Nephron progenitor cell (in vitro differentiated cells): ENCODE measurements at regions not wholly inside any gene's neighbourhood (a gene's known extent, or its start where the extent isn't known, plus 50 kb on each side); places are given as distances from the start of the nearest gene placed in this dataset.

Experiments used
- DNase-seq: peaks from one replicate; pipeline ENCODE4 v3.0.0; 2021
- H3K27ac Mint-ChIP-seq: 2 replicates; pipeline ENCODE4 v1.8.0; 2021; ENCODE audit warnings: mild to moderate bottlenecking, moderate library complexity, mixed read lengths
- H3K27me3 Mint-ChIP-seq: 2 replicates; pipeline ENCODE4 v1.8.0; 2021; ENCODE audit warnings: mild to moderate bottlenecking, low read depth, mixed read lengths; ENCODE audit not compliant: poor library complexity
- H3K36me3 Mint-ChIP-seq: 2 replicates; pipeline ENCODE4 v1.8.0; 2021; ENCODE audit warnings: low read depth, mixed read lengths
- H3K4me1 Mint-ChIP-seq: 2 replicates; pipeline ENCODE4 v1.8.0; 2021; ENCODE audit warnings: mixed read lengths
- H3K4me3 Mint-ChIP-seq: 2 replicates; pipeline ENCODE4 v1.8.0; 2021; ENCODE audit warnings: mild to moderate bottlenecking, moderate library complexity, mixed read lengths
- H3K9me3 Mint-ChIP-seq: 2 replicates; pipeline ENCODE4 v1.8.0; 2021; ENCODE audit warnings: mild to moderate bottlenecking, moderate library complexity, mixed read lengths
- CTCF ChIP-seq: fragments of 200-600 bp; sonication (generic); IDR thresholded peaks from 2 replicates; pipeline ENCODE4 v1.5.0; 2021; ENCODE audit warnings: antibody characterized with exemption

- Mint-ChIP-seq H3K27ac (no peak overlapping the region), H3K4me3 (no peak overlapping the region), H3K36me3 (no peaks in the 10 kb centered on the region), H3K4me1 (no peaks in the 10 kb centered on the region), H3K27me3 (peaks cover 3% of the 10 kb centered on the region), H3K9me3 (peaks cover 11% of the 10 kb centered on the region)
- TF ChIP-seq CTCF, result no peak
- no peak for DNase-seq
Observed at GRCh38 chr5:163596608-163597315, 91.3 kb downstream of the MAT2B start.

GRCh38 chr5:163604013-163604412 is 98.6 kb downstream of the MAT2B start:
- no peak overlapping the region for H3K27ac Mint-ChIP-seq
- TF ChIP-seq CTCF, result no peak
- peaks cover 3% of the 10 kb centered on the region for H3K27me3 Mint-ChIP-seq
- DNase-seq, result no peak
- no peaks in the 10 kb centered on the region for H3K4me1 Mint-ChIP-seq
- no peak overlapping the region for H3K4me3 Mint-ChIP-seq
- H3K9me3 Mint-ChIP-seq, result no peaks in the 10 kb centered on the region
- H3K36me3 Mint-ChIP-seq, result no peaks in the 10 kb centered on the region

GRCh38 chr5:163607256-163607655 is 101.8 kb downstream of the MAT2B start:
- Mint-ChIP-seq H3K4me1 (no peaks in the 10 kb centered on the region), H3K9me3 (no peaks in the 10 kb centered on the region), H3K27me3 (no peaks in the 10 kb centered on the region), H3K27ac (no peak overlapping the region), H3K4me3 (no peak overlapping the region), H3K36me3 (no peaks in the 10 kb centered on the region)
- no peak for DNase-seq
- no peak for TF ChIP-seq CTCF

- H3K27me3 Mint-ChIP-seq, result peaks cover 3% of the 10 kb centered on the region
- no peak for TF ChIP-seq CTCF
- no peak overlapping the region for H3K27ac Mint-ChIP-seq
- no peak overlapping the region for H3K4me3 Mint-ChIP-seq
- no peak for DNase-seq
- no peaks in the 10 kb centered on the region for H3K9me3 Mint-ChIP-seq
- H3K36me3 Mint-ChIP-seq, result no peaks in the 10 kb centered on the region
- no peaks in the 10 kb centered on the region for H3K4me1 Mint-ChIP-seq
Observed at GRCh38 chr5:163608621-163609020, 103.2 kb downstream of the MAT2B start.

- H3K27ac Mint-ChIP-seq, result no peak overlapping the region
- H3K9me3 Mint-ChIP-seq, result no peaks in the 10 kb centered on the region
- no peaks in the 10 kb centered on the region for H3K4me1 Mint-ChIP-seq
- H3K36me3 Mint-ChIP-seq, result no peaks in the 10 kb centered on the region
- H3K27me3 Mint-ChIP-seq, result peaks cover 3% of the 10 kb centered on the region
- no peak for TF ChIP-seq CTCF
- no peak for DNase-seq
- H3K4me3 Mint-ChIP-seq, result no peak overlapping the region
Observed at GRCh38 chr5:163609910-163610309, 104.5 kb downstream of the MAT2B start.
